GM18511 (cell line): ENCODE measurements at regions not wholly inside any gene's neighbourhood (a gene's known extent, or its start where the extent isn't known, plus 50 kb on each side); places are given as distances from the start of the nearest gene placed in this dataset.

Source experiments
- ATAC-seq: cut with Tn5 transposase; IDR thresholded peaks from one replicate; pipeline ENCODE4 v1.9.1; 2021; ENCODE audit warnings: mild to moderate bottlenecking, moderate library complexity; ENCODE audit not compliant: unreplicated experiment

DNA sequence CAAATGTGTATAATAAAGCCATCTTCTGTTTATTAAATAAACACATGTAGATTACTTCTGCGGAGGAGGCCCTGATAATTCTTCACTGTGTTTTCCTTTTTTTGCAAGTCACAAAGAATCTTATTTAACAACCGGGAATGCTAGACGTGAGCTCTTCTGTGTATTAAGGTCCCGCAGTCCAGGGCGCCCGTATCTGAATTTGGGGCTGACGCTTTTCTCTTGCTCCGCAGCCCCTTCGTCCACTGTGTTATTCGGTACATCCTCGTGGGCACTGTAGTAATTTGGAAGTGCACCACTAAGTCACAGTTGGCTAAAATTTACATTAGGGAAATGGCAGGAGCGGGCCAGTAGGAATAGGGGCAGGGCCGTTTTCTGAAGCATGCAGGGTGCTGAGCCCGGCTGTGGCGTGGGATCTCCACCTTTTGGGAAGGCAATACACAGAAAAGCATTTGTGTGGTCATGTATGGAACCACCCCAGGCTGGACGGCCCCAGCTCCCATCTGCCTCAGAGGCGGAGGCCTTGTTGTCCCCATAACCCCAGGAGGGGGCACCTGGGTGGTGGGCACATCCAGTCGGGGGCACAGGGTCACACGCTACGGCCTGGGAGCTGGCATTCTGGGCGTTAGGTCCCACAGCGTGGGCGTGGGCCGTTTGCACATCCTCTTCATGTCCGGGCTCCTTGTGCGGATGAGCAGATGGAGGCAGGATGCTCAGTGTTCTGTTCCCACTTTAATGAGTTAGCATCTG is 258.7 kb upstream of the IRX4 start:
- ATAC-seq, result no peak

DNA sequence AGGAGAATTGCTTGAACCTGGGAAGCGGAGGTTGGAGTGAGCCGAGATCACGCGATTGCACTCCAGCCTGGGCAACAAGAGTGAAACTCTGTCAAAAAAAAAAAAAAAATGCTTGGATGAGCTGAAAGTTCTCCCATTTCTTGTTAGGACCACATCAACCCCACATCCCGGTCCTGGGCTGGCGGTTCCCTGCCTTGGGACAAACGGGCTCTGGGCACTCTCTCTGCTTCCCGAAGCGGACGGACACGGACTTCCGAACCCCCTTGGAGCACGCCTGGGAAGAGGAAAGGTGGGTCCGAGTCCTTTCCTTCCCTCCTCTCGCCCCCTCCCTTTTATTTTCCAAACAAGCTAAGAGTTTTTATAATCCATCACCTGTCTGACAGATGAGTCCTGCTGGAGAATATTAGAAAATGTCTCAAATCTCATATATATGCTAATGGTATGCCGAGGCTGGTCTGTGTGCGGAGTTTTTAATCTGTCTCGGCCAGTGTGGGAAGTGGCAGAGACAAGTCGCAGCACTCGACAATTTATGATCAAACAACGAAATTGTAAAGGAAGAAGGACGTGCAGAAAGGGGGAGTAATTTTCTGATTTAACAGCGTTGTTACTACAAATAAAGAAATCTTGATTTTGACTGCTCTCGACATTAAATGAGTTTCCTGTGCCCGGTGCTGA is 257.9 kb upstream of the IRX4 start:
- no peak for ATAC-seq

GRCh38 chr5:2139478-2139877 is 256.8 kb upstream of the IRX4 start:
- no peak for ATAC-seq

- no peak for ATAC-seq
Observed at GRCh38 chr5:2138896-2139295, 256.2 kb upstream of the IRX4 start.

GRCh38 chr5:2137444-2138050 is 254.8 kb upstream of the IRX4 start:
- ATAC-seq, result no peak

GRCh38 chr5:2136728-2137333 is 254.1 kb upstream of the IRX4 start:
- ATAC-seq, result no peak

- ATAC-seq, result no peak
Observed at GRCh38 chr5:2135833-2136232, 253.1 kb upstream of the IRX4 start.

GRCh38 chr5:2135354-2135753 is 252.6 kb upstream of the IRX4 start:
- no peak for ATAC-seq

DNA sequence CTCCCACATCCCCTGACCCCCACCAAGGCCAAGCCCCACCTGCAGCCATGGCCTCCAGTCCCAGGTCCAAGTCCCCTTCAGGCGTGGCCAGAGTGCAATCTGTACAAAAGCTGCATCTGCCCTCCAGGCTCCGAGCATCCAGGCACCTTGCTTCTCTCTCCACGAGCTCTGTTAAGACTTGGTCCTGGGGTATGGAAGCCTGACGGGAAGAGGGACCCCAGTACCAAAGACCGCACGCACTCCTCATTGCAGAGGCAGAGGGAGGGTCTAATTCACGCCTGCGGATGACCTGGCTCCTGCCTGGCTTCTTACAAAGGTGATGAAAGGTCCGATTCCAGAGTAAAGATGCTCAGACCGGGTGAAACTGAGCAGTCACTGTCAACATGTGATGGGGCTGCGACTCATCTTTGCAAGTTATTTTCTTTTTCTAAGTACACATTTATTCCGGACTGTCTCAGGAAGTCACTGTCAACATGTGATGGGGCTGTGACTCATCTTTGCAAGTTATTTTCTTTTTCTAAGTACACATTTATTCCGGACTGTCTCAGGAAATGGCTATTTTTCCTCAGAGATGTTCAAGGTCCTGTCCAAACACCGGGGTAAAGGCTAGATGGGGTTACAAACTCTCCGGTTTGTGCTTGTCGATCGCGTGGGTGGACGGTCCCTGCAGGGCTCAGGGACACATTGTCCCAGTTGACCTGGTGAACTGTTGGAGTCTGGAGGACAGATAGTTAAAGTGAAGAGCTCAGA is 252.0 kb upstream of the IRX4 start:
- ATAC-seq, result no peak

DNA sequence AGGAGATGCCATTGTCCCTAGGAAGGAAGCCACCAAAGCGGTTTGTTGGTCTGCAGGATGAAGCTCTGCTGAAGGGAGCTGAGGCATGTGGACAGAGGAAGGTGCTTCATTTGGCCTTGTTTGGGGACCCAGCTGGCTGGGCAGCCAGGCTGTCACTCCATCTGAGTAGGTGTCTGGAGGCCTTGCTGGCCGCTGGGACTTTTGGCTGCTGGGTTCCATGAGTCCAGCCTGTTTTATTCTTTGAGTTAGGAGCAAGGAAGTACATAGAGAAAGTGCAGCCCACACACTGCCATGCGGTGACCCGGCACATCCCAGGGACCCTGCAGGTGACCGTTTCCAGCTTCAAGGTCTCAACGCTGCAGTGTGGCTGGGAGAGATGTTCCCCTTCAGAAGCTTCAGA is 251.2 kb upstream of the IRX4 start:
- ATAC-seq, result no peak

GRCh38 chr5:2133080-2133479 is 250.4 kb upstream of the IRX4 start:
- ATAC-seq, result no peak

GRCh38 chr5:2132497-2132847 is 249.7 kb upstream of the IRX4 start:
- ATAC-seq, result no peak

GRCh38 chr5:2131826-2132496 is 249.2 kb upstream of the IRX4 start:
- ATAC-seq, result no peak

DNA sequence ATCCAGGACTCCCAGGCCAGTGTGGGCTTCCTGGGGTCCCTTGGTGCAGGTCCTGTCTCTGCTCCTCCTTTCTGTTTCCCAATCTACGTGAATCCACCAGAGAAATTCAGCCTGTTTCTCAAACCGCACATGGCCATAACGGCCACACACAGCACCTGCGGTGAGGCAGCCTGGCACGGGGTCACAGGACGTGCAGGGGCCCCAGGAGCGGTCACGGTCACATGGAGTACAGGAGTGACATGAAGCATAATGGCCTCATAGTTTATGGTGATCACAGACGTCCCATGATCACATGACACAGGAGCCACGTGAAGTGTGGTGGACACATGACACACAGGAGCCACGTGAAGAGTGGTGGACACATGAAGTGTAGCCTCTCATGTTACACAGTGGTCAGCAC is 248.5 kb upstream of the IRX4 start:
- no peak for ATAC-seq

- ATAC-seq, result no peak
Observed at GRCh38 chr5:2130361-2130760, 247.6 kb upstream of the IRX4 start.

- ATAC-seq, result no peak
Observed at GRCh38 chr5:2129568-2130272, 247.0 kb upstream of the IRX4 start.

DNA sequence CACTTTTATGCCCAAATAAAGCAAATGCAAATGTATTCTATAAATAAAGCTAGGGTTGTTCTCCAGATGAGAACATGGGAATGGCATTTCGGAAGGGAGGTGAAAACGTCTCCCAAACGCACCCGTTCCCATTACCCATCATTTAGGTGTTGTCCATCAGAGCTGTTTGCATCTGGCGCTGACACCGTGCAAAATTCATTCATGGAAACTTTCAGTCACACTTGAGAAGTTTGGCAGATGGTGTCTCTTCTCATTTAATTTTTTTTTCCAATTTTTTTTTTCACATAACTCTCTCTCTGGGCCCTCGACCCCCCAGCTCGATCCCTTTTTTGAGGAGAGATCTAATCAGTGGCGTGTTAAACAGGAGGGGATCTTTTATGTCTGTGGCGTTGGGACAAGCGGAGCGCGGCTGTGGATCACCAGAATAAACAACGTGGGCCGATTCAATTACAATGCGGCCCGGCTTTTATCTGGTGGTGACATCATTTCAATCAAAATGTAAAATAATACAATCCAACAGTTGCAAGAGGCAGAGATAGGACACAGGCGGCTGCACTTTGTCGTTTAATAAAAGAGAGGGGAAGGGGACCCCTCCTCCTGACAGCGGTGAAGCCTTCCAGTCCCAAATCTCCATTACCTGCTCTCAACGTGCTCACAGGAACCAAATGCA is 246.1 kb upstream of the IRX4 start:
- ATAC-seq, result no peak

GRCh38 chr5:2126512-2126911 is 243.8 kb upstream of the IRX4 start:
- ATAC-seq, result no peak

DNA sequence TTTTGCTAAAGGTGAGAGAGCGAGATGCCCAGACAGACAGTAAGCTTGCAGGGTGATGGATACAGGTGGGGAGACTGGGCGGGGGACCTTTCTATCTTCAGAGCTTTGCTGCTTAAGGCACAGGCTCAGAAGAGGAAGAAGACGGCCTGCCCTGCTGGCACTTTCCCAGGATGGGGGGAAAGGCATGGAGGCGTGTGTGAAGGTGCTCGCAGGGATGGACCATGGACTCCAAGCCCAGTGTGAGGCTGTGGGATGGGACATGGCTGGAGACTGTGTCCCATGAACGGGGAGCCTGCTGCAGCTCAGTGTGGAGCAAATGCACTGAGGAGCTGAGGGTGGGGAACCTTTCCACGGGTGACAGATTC is 243.2 kb upstream of the IRX4 start:
- no peak for ATAC-seq
